ENCODE measurements at regions not wholly inside any gene's neighbourhood (a gene's known extent, or its start where the extent isn't known, plus 50 kb on each side); places are given as distances from the start of the nearest gene placed in this dataset.

DNA sequence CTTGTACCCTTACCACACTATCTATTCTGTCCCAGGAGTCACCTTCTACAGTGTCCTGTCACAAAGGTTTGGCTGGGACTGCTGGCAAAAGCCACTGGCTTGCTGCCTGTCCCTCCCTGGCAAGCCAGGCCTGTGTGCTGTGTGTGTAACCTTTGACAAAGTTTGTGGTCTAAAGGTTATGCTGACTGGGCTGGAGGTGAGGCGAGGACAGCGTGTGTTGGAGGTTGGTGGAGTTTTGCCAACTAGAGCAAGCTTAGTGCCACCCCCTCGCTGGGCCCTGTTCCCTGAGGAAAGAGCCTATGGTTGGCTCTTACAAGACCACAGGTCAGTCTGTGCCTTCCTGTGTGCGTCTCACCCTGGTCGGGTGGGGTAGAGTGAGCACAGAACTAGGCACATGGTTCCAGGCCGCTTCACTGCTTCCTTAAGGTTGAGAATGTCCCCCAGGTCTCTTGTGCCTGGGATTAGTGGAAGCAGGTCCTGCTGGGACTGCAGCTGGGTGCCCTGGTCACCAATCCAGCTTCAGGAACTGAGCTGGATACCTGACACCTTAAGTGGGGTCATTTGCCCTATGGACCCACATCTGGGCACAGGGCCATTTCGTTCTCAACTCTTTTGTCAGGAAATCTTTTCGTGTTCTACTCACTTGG, 152.2 kb downstream of the GADD45G start:
- TF ChIP-seq, protein P1, sequence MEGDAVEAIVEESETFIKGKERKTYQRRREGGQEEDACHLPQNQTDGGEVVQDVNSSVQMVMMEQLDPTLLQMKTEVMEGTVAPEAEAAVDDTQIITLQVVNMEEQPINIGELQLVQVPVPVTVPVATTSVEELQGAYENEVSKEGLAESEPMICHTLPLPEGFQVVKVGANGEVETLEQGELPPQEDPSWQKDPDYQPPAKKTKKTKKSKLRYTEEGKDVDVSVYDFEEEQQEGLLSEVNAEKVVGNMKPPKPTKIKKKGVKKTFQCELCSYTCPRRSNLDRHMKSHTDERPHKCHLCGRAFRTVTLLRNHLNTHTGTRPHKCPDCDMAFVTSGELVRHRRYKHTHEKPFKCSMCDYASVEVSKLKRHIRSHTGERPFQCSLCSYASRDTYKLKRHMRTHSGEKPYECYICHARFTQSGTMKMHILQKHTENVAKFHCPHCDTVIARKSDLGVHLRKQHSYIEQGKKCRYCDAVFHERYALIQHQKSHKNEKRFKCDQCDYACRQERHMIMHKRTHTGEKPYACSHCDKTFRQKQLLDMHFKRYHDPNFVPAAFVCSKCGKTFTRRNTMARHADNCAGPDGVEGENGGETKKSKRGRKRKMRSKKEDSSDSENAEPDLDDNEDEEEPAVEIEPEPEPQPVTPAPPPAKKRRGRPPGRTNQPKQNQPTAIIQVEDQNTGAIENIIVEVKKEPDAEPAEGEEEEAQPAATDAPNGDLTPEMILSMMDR (IDR thresholded peaks at IDR 0.05; ENCODE audit: control insufficient read depth, insufficient read depth, low read depth, low read length, missing control alignments) = no peak
- no peak overlapping the region for H3K4me3 ChIP-seq (ENCODE audit: control insufficient read depth, low read depth, low read length)
- no peak for DNase-seq (ENCODE audit: low read depth)

DNA sequence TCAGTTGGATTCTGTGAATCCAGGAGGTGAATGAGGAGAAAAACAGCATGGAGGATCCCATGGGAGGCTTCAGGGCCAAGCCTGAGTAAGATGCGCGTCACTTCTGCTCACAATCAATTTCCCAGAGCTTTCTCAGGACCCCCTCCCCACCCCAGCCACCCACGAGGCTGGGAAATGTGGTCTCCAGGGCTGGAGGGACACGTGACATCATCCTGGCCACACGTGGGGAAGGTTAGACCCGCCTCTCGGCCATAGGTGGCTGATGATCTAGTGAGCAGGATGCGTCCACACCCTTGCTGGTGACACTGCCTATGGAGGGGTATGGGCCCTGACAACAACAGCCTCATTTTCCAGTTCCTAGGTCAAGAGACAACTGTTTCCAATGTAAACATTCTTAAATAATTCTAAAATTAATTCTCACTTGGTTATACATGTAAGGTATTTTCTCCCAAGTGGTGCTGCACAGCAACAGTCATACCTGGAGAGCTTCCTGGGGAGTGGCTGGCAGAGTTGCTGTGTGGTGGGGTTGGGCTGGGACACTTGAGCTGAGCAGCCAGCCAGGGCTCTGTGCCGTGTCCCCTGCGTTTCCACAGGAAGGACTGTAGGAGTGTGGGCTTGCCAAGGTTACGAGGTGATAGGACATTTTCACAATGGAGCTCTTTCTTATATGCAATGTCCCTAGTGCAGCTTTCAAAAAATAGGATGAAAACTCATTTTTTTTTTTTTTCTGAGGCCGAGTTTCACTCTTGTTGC, 153.1 kb downstream of the GADD45G start:
- TF ChIP-seq, protein P1 (IDR thresholded peaks at IDR 0.05; ENCODE audit: control insufficient read depth, insufficient read depth, low read depth, low read length, missing control alignments) = no peak
- H3K4me3 ChIP-seq (ENCODE audit: control insufficient read depth, low read depth, low read length) = no peak overlapping the region
- no peak for DNase-seq (ENCODE audit: low read depth)

DNA sequence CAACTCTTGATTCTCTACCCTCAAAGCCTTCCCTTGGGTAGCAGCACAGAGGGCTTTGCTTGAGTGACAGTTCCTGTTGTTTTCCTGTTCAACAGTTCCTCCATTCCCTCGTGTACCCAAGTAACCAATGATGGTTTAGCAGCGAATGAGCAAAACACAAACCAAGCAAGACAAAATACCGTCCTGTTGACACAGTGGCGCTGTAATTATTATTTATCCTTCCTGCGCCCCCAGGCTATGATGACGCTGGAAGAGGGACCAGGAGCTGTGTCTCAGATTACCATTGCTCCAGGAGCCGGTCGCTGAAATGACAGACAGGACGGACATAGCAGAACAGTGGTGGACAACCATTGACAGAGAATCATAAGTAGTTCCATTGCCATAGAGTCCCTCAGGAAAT, 154.8 kb downstream of the GADD45G start:
- TF ChIP-seq, protein P1 (IDR thresholded peaks at IDR 0.05; ENCODE audit: control insufficient read depth, insufficient read depth, low read depth, low read length, missing control alignments) = no peak
- DNase-seq (ENCODE audit: low read depth) = no peak
- no peak overlapping the region for H3K4me3 ChIP-seq (ENCODE audit: control insufficient read depth, low read depth, low read length)

DNA sequence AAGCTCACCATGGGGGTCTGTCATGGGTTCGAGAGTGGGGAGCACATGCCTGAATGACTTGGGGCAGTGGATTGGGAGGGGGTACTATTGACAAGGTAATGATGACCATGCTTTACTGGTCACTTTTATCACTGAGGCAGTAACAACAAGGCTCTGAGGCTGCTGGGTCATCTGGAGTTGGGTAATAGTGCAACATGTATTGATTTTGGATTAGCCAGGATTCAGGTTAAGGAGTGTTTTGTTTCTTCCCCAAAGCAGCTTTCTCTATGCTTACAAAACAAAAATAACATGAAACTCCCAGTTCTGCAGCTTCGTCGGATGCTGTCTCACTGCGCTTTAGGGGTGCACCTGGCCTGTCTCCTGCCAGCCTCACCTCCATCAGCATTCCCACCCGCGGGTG, 155.3 kb downstream of the GADD45G start:
- DNase-seq (ENCODE audit: low read depth) = no peak
- no peak overlapping the region for H3K4me3 ChIP-seq (ENCODE audit: control insufficient read depth, low read depth, low read length)

DNA sequence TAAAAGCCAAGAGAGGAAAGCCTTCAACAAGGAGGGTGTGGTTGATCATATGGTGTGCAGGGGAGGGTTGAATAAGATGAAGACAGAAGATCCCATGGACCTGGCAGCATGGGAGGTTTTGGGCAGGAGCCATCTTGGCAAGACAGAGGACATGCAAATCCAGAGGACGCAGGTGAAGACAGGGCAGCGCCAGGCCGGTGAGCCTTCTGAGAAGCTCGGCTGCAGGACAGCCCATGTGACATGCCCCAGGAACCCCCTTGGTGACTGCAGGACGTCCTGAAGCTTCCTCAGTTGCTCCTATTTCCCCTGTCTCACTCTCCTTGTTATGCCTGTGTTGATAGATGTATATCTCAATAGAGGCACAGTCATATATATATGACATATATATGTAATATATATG, 159.4 kb downstream of the GADD45G start:
- no peak for DNase-seq (ENCODE audit: low read depth)
- TF ChIP-seq, protein P1 (IDR thresholded peaks at IDR 0.05; ENCODE audit: control insufficient read depth, insufficient read depth, low read depth, low read length, missing control alignments) = no peak
- H3K4me3 ChIP-seq (ENCODE audit: control insufficient read depth, low read depth, low read length) = no peak overlapping the region

More for the DNA sequence above, 155.3 kb downstream of the GADD45G start:
- TF ChIP-seq, protein P1 (IDR thresholded peaks at IDR 0.05; ENCODE audit: control insufficient read depth, insufficient read depth, low read depth, low read length, missing control alignments) = no peak

DNA sequence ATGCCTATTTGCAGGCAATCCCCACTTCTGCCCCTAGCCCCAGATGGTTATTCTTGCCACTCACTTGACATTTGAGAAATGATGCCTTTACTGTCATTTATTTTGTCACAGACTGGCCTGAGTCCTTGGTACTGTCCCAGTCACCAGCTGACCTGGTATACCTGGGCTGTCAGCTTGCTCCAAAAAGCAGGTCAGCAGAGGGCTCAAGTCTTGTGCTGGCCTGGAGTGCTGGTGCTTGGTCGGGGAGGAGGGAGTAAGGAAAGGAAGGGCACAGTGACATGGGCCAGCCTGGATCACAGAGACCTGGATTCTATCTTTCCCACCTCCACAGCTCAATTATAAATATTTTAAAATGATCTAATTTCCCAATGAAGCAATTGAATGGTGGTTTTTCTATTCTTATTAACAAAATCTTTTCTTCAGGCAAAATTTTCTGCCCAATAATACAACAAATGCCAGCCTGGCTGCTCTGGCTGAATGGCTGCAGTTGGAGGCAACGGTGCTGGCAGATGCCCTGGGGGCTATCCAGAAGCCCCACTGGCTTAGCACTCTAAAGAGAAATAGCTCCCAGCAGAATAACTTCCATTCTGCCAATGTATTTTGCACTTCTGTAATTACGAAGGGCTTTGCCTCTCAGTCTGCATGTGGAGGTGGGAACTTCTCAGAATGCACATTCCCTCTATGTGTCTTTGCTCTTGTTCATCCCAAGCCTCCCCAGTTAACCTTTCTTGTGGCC, 160.6 kb downstream of the GADD45G start:
- DNase-seq (ENCODE audit: low read depth) = no peak
- TF ChIP-seq, protein P1 (IDR thresholded peaks at IDR 0.05; ENCODE audit: control insufficient read depth, insufficient read depth, low read depth, low read length, missing control alignments) = no peak
- no peak overlapping the region for H3K4me3 ChIP-seq (ENCODE audit: control insufficient read depth, low read depth, low read length)
